ENCODE measurements at regions not wholly inside any gene's neighbourhood (a gene's known extent, or its start where the extent isn't known, plus 50 kb on each side); places are given as distances from the start of the nearest gene placed in this dataset.
"Not testable (repeated sequence)": the region's sequence is repeated elsewhere in the genome, so short reads cannot be mapped to it uniquely, and the experiment has no call there.

DNA sequence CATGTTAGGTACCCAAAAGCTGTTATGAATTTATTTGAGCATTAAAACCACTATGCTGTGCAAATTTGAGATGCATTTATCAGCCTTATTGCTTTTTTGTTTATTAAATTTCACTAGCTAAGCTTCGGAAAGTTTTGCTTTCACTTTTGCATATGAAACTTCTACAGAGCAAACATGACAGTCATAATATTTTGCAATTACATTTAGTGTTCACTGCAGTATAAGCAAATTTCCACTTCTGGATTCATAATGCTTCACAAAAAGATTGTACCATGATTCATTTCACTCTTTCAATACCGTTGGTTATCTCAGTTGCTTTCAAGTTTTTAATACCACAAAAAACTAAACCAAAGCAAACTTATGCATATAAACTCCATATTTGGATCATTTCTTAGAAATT lies 228.7 kb upstream of the SLC8A1 start:
- DNase-seq = no peak
- Histone ChIP-seq H3K27ac (no peak overlapping the region), H3K4me1 (no peaks in the 10 kb centered on the region), H3K9me3 (no peaks in the 10 kb centered on the region), H3K4me3 (replicated peaks in 1 of 3) (no peak overlapping the region), H3K27me3 (no peaks in the 10 kb centered on the region), H3K36me3 (no peaks in the 10 kb centered on the region)
- intact Hi-C loops (cut with DNase I) = no loop called here
- 50 to 61% methylated on average over 2 of the region's 2 CpGs for WGBS, 2 donors
- TF ChIP-seq POLR2A (IDR thresholded peaks at IDR 0.05) = no peak
- TF ChIP-seq, protein P1, sequence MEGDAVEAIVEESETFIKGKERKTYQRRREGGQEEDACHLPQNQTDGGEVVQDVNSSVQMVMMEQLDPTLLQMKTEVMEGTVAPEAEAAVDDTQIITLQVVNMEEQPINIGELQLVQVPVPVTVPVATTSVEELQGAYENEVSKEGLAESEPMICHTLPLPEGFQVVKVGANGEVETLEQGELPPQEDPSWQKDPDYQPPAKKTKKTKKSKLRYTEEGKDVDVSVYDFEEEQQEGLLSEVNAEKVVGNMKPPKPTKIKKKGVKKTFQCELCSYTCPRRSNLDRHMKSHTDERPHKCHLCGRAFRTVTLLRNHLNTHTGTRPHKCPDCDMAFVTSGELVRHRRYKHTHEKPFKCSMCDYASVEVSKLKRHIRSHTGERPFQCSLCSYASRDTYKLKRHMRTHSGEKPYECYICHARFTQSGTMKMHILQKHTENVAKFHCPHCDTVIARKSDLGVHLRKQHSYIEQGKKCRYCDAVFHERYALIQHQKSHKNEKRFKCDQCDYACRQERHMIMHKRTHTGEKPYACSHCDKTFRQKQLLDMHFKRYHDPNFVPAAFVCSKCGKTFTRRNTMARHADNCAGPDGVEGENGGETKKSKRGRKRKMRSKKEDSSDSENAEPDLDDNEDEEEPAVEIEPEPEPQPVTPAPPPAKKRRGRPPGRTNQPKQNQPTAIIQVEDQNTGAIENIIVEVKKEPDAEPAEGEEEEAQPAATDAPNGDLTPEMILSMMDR (IDR thresholded peaks at IDR 0.05) = no peak

DNA sequence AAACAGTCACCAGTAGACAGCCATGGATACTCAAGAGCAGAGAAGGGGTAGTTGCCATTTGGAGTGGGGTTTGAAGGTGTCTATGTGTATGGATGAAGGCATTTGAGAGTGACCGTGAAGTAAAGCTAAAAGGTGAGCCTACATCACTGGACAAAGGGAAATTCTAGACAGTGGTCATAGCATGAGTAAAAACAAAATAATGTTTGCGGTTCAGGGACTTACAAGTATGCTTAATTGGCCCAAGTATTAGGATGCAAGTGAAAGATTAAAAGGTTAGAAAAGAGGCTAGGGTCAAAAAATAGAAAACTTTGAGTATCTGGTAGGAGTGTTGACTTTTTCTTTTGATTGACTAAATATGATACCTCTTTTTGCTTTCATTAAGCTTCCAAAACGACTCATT lies 238.1 kb upstream of the SLC8A1 start:
- DNase-seq = no peak
- Histone ChIP-seq H3K4me1 (no peaks in the 10 kb centered on the region), H3K9me3 (no peaks in the 10 kb centered on the region), H3K4me3 (replicated peaks in 1 of 3) (no peak overlapping the region), H3K27me3 (no peaks in the 10 kb centered on the region), H3K36me3 (no peaks in the 10 kb centered on the region), H3K27ac (no peak overlapping the region)
- 46% methylated on average over 3 of the region's 3 CpGs for WGBS, 2 donors
- intact Hi-C loops (cut with DNase I) = no loop called here
- TF ChIP-seq, protein P1 (IDR thresholded peaks at IDR 0.05) = no peak
- no peak for TF ChIP-seq POLR2A (IDR thresholded peaks at IDR 0.05)

DNA sequence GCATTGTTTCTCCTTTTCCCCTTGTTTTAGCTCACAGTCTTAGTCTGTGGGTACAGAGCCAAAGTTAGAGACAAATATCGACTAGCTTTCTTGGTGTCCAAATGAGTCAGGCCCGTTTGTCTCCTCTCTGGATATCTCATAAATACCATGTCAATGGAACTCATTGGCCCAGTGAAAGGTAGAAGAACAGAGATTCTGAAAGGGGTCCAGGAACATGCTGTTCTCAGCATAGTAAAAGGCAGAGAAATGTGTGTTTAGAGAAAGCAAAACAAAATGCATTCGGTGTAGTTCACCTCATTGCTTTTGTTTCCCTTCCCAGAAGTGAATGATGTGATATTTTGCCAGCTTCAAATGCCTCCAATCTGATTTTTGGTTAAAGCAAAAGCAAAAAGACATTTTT lies 238.6 kb upstream of the SLC8A1 start:
- Histone ChIP-seq H3K4me1 (no peaks in the 10 kb centered on the region), H3K27me3 (no peaks in the 10 kb centered on the region), H3K27ac (no peak overlapping the region), H3K4me3 (replicated peaks in 1 of 3) (no peak overlapping the region), H3K9me3 (no peaks in the 10 kb centered on the region), H3K36me3 (no peaks in the 10 kb centered on the region)
- intact Hi-C loops (cut with DNase I) = no loop called here
- DNase-seq = no peak
- WGBS, 2 donors = 69 to 80% methylated on average over 3 of the region's 3 CpGs
- no peak for TF ChIP-seq POLR2A (IDR thresholded peaks at IDR 0.05)
- TF ChIP-seq, protein P1 (IDR thresholded peaks at IDR 0.05) = no peak

DNA sequence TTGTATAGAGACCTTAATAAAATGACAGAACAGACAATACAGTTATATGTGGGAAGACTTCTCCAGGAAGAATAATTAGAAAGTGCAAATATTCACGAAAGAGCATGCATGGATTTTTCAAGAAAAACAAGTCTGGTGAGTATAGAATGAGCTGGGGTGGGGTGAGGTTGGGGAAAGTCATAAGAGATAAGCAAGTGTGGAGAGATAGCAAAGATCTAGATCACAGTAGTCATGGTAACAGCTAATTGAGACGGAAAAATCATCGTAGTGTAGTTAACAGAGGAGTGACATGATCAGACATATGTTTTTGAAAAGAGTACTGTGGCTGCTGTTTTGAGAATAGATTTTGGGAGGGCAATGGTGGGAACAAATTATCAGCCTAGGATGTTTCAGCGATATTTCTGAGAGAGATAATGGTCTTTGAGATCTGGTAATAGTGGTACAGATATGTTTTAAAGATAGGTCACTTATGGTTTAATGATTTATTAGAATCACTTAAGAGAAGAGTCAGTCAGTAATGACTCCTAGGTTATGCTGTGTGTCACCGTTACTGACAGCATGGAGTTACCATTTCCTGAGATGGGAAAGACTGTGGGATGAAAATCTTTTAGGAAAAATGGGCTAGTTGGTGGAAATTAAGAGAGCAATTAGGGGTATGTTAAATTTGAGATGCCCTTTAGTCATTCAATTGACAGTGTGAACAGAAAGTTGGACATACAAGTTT lies 248.5 kb upstream of the SLC8A1 start:
- no peak for TF ChIP-seq POLR2A (IDR thresholded peaks at IDR 0.05)
- TF ChIP-seq, protein P1 (IDR thresholded peaks at IDR 0.05) = no peak
- intact Hi-C loops (cut with DNase I) = no loop called here
- Histone ChIP-seq H3K9me3 (no peaks in the 10 kb centered on the region), H3K27me3 (no peaks in the 10 kb centered on the region), H3K4me3 (replicated peaks in 1 of 3) (no peak overlapping the region), H3K36me3 (no peaks in the 10 kb centered on the region), H3K4me1 (no peaks in the 10 kb centered on the region), H3K27ac (no peak overlapping the region)
- 65 to 72% methylated on average over 5 of the region's 5 CpGs for WGBS, 2 donors
- DNase-seq = no peak

DNA sequence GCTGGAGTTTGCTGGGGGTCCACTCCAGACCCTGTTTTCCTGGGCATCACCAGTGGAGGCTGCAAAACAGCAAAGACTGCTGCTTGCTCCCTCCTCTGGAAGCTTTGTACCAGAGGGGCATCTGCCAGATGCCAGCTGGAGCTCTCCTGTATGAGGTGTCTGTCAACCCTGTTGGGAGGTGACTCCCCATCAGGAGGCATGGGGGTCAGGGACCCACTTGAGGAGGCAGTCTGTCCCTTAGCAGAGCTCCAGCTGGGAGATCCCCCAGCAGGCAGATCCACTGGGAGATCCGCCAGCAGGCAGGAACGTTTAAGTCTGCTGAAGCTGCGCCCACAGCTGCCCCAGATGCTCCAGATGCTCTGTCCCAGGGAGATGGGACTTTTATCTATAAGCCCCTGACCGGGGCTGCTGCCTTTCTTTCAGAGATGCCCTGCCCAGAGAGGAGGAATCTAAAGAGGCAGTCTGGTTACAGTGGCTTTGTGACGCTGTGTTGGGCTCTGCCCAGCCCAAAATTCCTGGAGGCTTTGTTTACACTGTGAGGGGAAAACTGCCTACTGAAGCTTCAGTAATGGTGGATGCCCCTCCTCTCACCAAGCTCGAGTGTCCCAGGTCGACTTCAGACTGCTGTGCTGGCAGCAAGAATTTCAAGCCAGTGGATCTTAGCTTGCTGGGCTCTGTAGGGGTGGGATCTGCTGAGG lies 260.5 kb upstream of the SLC8A1 start:
- H3K36me3 ChIP-seq; H3K27me3 ChIP-seq; H3K9me3 ChIP-seq; H3K4me3 ChIP-seq (replicated peaks in 1 of 3); intact Hi-C loops (cut with DNase I); H3K27ac ChIP-seq; DNase-seq; H3K4me1 ChIP-seq: not testable (repeated sequence)
- WGBS, 2 donors = 40 to 51% methylated on average over 5 to 7 of the region's 7 CpGs

Measured in thyroid gland (tissue), 4 donors.